DND-41 (cell line): ENCODE measurements at regions not wholly inside any gene's neighbourhood (a gene's known extent, or its start where the extent isn't known, plus 50 kb on each side); places are given as distances from the start of the nearest gene placed in this dataset.

Source experiments
- ATAC-seq: fragments of 200-7000 bp; cut with Tn5 transposase; 3 replicates; pipeline ENCODE4 v1.9.1; 2021; ENCODE audit warnings: low read depth; ENCODE audit not compliant: insufficient read depth
- DNase-seq: peaks from one replicate; pipeline ENCODE4 v3.0.0-alpha.2; 2020
- H2AFZ ChIP-seq: 2 replicates; pipeline ENCODE4 v1.6.0; 2012; ENCODE audit warnings: low read depth, low read length
- H3K27ac ChIP-seq: 2 replicates; pipeline ENCODE4 v1.5.1; 2012; ENCODE audit warnings: low read length, inconsistent platforms
- H3K27me3 ChIP-seq: fragments of 200-600 bp; sonication (generic); 2 replicates; pipeline ENCODE4 v1.6.0; 2012; ENCODE audit warnings: low read length, mild to moderate bottlenecking, inconsistent platforms; ENCODE audit not compliant: insufficient read depth, poor library complexity
- H3K36me3 ChIP-seq: 2 replicates; pipeline ENCODE4 v1.5.1; 2012; ENCODE audit warnings: low read length, inconsistent platforms; ENCODE audit not compliant: insufficient read depth
- H3K4me1 ChIP-seq: 2 replicates; pipeline ENCODE4 v1.5.1; 2012; ENCODE audit warnings: mild to moderate bottlenecking, low read length; ENCODE audit not compliant: insufficient read depth
- H3K4me2 ChIP-seq: 2 replicates; pipeline ENCODE4 v1.6.0; 2012; ENCODE audit warnings: mild to moderate bottlenecking, moderate library complexity, low read length, inconsistent platforms; ENCODE audit not compliant: insufficient read depth
- H3K4me3 ChIP-seq, 2 experiments: fragments of 200-600 bp in 1 of 2; shearing (Covaris generic) in 1 of 2; 2 replicates each; pipeline ENCODE4 v1.5.1; 2012 to 2016; ENCODE audit warnings: inconsistent platforms in 2 of 2, low read length in 2 of 2, mild to moderate bottlenecking in 2 of 2, low read depth in 1 of 2, moderate library complexity in 1 of 2
- H3K79me2 ChIP-seq: 2 replicates; pipeline ENCODE4 v1.6.0; 2012; ENCODE audit warnings: low read length, inconsistent platforms; ENCODE audit not compliant: insufficient read depth
- H3K9ac ChIP-seq: 2 replicates; pipeline ENCODE4 v1.6.0; 2012; ENCODE audit warnings: low read depth, mild to moderate bottlenecking, inconsistent platforms, low read length, moderate library complexity
- H3K9me3 ChIP-seq: 2 replicates; pipeline ENCODE4 v1.5.1; 2012; ENCODE audit warnings: low read length, moderate library complexity, mild to moderate bottlenecking, inconsistent platforms; ENCODE audit not compliant: insufficient read depth, severe bottlenecking
- H4K20me1 ChIP-seq: 2 replicates; pipeline ENCODE4 v1.6.0; 2012; ENCODE audit warnings: low read length; ENCODE audit not compliant: insufficient read depth
- EZH2 ChIP-seq: IDR thresholded peaks from 3 replicates; pipeline ENCODE4 v1.6.1; 2012; ENCODE audit warnings: borderline replicate concordance, low read depth, mild to moderate bottlenecking, moderate library complexity, low read length, inconsistent platforms; ENCODE audit not compliant: severe bottlenecking
- TF ChIP-seq, protein P1 (sequence below): IDR thresholded peaks from 2 replicates; pipeline ENCODE4 v1.5.1; 2012; ENCODE audit warnings: borderline replicate concordance, low read length, moderate library complexity, mild to moderate bottlenecking; ENCODE audit not compliant: poor library complexity, severe bottlenecking; ENCODE audit errors: extremely low read depth

DNA sequence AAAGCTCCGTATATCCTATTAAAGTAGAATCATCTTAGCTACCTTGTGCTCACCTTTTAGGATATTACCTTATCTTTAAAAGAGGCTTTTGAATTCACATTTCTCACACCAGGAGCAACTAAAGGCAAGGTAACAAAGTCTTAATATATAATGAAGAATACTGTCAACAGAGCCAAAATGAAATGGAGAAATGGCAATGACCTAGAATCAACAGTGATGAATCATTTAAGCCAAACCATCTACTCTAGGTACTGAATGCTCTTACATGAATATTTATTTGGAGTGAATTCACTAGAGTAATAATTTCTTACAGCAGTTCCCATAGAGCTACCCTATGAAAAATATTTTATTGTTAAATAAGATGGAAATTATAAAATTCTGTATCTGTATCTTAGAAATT, 421.0 kb downstream of the RND3 start:
- no peak for DNase-seq
- no peaks in the 10 kb centered on the region for H3K27me3 ChIP-seq
- no peak overlapping the region for H3K4me3 ChIP-seq
- H3K9ac ChIP-seq = no peak overlapping the region
- H3K27ac ChIP-seq = no peak overlapping the region
- no peaks in the 10 kb centered on the region for H3K9me3 ChIP-seq
- no peaks in the 10 kb centered on the region for H3K4me1 ChIP-seq
- no peaks in the 10 kb centered on the region for H3K79me2 ChIP-seq
- no peaks in the 10 kb centered on the region for H4K20me1 ChIP-seq
- no peak overlapping the region for H2AFZ ChIP-seq
- H3K36me3 ChIP-seq = no peaks in the 10 kb centered on the region
- TF ChIP-seq, protein P1, sequence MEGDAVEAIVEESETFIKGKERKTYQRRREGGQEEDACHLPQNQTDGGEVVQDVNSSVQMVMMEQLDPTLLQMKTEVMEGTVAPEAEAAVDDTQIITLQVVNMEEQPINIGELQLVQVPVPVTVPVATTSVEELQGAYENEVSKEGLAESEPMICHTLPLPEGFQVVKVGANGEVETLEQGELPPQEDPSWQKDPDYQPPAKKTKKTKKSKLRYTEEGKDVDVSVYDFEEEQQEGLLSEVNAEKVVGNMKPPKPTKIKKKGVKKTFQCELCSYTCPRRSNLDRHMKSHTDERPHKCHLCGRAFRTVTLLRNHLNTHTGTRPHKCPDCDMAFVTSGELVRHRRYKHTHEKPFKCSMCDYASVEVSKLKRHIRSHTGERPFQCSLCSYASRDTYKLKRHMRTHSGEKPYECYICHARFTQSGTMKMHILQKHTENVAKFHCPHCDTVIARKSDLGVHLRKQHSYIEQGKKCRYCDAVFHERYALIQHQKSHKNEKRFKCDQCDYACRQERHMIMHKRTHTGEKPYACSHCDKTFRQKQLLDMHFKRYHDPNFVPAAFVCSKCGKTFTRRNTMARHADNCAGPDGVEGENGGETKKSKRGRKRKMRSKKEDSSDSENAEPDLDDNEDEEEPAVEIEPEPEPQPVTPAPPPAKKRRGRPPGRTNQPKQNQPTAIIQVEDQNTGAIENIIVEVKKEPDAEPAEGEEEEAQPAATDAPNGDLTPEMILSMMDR = no peak
- TF ChIP-seq EZH2 = no peak
- H3K4me2 ChIP-seq = no peak overlapping the region
- ATAC-seq = no peak

DNA sequence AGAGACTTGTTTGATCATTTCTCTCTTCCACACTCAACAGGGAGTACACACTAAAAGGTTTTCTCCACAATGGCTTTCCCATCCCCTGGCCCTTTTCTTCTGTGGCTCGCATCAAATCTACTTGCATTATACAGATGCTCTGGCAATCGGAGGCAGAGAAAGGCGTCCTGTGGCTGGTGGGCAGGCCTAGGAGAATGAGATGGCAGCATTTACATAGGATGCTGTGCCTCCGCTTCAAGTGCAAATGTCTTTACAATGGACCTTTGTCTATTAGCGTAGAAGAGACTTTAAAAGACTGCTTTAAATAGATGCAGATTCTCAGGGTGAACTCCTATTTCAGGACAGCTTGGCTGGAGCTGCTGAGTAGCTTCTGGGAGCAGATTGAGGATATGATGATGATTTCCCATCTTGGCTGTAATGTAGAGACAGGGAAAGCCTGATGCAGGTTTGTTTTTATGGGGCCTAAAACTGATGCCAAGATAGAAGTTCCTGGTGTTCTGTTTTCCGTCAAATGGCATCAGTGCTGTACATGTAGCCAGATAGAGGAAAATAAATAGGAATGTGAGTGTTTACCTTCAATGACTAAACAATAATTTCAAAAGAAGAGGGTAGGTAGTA, 423.4 kb downstream of the RND3 start:
- Histone ChIP-seq H3K27me3 (no peaks in the 10 kb centered on the region), H2AFZ (no peak overlapping the region), H3K9ac (no peak overlapping the region), H3K9me3 (no peaks in the 10 kb centered on the region), H3K27ac (no peak overlapping the region), H4K20me1 (no peaks in the 10 kb centered on the region), H3K4me3 (no peak overlapping the region), H3K79me2 (no peaks in the 10 kb centered on the region), H3K4me1 (no peaks in the 10 kb centered on the region), H3K4me2 (no peak overlapping the region), H3K36me3 (no peaks in the 10 kb centered on the region)
- no peak for ATAC-seq
- TF ChIP-seq EZH2 = no peak
- TF ChIP-seq, protein P1 = no peak
- no peak for DNase-seq

DNA sequence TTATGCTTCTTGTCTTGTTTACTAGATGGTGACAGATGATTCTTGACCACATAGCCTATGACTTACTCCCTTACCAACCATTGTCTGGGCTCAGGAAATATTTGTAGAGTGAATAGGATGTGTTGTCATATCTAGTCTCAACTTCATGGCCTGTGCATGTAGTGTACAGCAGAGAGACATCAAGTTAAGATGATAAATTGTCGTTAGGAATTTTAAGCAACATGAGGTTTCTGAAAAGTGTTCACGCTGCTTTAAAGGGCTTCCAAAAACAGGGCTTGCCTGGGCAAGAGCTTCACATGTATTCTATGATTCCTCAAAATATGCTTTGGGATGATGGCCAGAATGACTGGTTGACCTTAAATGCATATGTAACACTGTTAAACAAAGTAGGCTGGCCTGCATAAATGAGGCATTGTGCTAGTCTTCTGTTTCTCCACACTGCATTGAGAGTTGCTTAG, 424.0 kb downstream of the RND3 start:
- no peak for ATAC-seq
- Histone ChIP-seq H4K20me1 (no peaks in the 10 kb centered on the region), H3K4me3 (no peak overlapping the region), H3K27me3 (no peaks in the 10 kb centered on the region), H3K4me1 (no peaks in the 10 kb centered on the region), H3K36me3 (no peaks in the 10 kb centered on the region), H3K9ac (no peak overlapping the region), H3K9me3 (no peaks in the 10 kb centered on the region), H3K27ac (no peak overlapping the region), H3K79me2 (no peaks in the 10 kb centered on the region), H3K4me2 (no peak overlapping the region), H2AFZ (no peak overlapping the region)
- DNase-seq = no peak
- TF ChIP-seq, protein P1 = no peak
- TF ChIP-seq EZH2 = no peak

DNA sequence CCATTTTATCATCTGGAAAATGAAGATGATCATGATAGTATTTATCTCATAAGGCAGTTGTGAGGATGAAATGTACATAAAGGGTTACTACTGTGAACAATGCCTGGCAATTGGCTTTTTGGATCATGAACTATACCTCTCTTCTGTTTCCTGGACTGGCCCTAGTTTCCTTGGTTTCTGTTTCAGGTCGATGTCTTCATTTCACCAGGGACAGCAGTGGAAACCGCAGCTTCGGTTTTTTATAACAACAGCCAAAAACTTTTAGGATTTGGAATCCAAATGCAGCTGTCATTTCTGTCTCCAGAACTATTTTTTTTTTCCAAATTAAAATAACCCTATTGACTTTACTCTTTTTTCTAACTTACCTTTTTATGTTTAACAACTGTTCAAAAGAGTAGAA, 425.1 kb downstream of the RND3 start:
- Histone ChIP-seq H3K4me3 (no peak overlapping the region), H2AFZ (no peak overlapping the region), H3K4me1 (no peaks in the 10 kb centered on the region), H3K9ac (no peak overlapping the region), H3K27me3 (no peaks in the 10 kb centered on the region), H4K20me1 (no peaks in the 10 kb centered on the region), H3K4me2 (no peak overlapping the region), H3K79me2 (no peaks in the 10 kb centered on the region), H3K36me3 (no peaks in the 10 kb centered on the region), H3K9me3 (no peaks in the 10 kb centered on the region), H3K27ac (no peak overlapping the region)
- ATAC-seq (no peak), DNase-seq (no peak)
- TF ChIP-seq, protein P1 = no peak
- no peak for TF ChIP-seq EZH2
